ENCODE measurements at regions not wholly inside any gene's neighbourhood (a gene's known extent, or its start where the extent isn't known, plus 50 kb on each side); places are given as distances from the start of the nearest gene placed in this dataset.
"Not testable (repeated sequence)": the region's sequence is repeated elsewhere in the genome, so short reads cannot be mapped to it uniquely, and the experiment has no call there.

- DNase-seq (no peak), ATAC-seq (ENCODE audit: low FRiP score in 2 of 2) (no peak)
- TF ChIP-seq CTCF (IDR thresholded peaks at IDR 0.05) (no peak), POLR2AphosphoS5 (IDR thresholded peaks at IDR 0.05) (no peak)
- H3K27ac ChIP-seq, result no peak overlapping the region
- no peak overlapping the region for H3K4me3 ChIP-seq
- no peaks in the 10 kb centered on the region for H3K27me3 ChIP-seq
- 84 to 89% methylated on average over 7 of the region's 7 CpGs for WGBS, 2 donors
- no peaks in the 10 kb centered on the region for H3K4me1 ChIP-seq
- H3K9me3 ChIP-seq, result no peaks in the 10 kb centered on the region
- H3K36me3 ChIP-seq, result no peaks in the 10 kb centered on the region
Measured at GRCh38 chr4:42235304-42236021, 83.0 kb upstream of the BEND4 start.

DNA sequence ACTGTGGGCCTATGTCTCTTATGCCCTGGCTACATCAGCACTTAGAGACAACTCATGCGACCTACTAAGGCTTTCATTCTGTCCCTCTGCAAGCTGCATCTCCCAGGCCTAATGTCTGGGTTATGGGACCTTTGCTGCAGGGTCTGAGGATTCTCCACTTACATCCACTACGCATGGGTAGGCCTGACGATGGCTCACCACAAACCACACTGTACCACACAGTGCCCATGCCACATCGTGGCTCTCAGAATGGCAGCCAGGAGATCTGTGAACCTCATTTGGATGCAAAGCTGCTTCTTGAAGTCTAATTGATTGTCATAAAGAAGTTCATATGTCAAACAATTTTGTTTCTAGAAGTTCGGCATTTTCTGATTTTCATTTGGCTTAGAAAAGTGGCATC, 84.6 kb upstream of the BEND4 start:
- 81 to 88% methylated on average over 5 of the region's 5 CpGs for WGBS, 2 donors
- TF ChIP-seq CTCF (IDR thresholded peaks at IDR 0.05) (no peak), POLR2A (IDR thresholded peaks at IDR 0.05) (no peak), EP300 (IDR thresholded peaks at IDR 0.05) (no peak), POLR2AphosphoS5 (IDR thresholded peaks at IDR 0.05) (no peak)
- Histone ChIP-seq H3K27ac (no peak overlapping the region), H3K4me3 (no peak overlapping the region), H3K9me3 (no peaks in the 10 kb centered on the region), H3K4me1 (no peaks in the 10 kb centered on the region), H3K27me3 (no peaks in the 10 kb centered on the region), H3K36me3 (no peaks in the 10 kb centered on the region)
- DNase-seq, result no peak
- ATAC-seq (ENCODE audit: low FRiP score in 2 of 2), result peak in 1 of 2 donors; percentile 31

DNA sequence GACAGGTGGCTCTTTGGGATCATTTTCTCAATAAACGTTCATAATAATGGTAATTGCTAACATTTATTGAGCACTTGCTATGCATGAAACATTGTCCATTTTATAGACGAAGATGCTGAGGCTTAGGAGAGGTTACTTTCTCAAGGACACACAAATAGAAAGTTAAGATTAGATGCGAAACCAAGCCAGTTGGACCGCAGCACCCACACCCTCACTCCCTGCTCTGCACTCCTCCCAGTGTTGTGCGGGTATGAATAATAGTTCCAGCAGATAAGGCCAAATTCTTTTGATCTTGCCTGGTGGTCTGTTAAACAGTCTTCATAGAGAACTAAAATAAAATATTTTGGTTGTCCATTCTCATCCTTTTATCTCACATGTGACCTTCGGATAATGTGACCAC, 85.0 kb upstream of the BEND4 start:
- Histone ChIP-seq H3K4me3 (no peak overlapping the region), H3K36me3 (no peaks in the 10 kb centered on the region), H3K4me1 (no peaks in the 10 kb centered on the region), H3K9me3 (no peaks in the 10 kb centered on the region), H3K27me3 (no peaks in the 10 kb centered on the region), H3K27ac (no peak overlapping the region)
- TF ChIP-seq POLR2A (IDR thresholded peaks at IDR 0.05) (no peak), CTCF (IDR thresholded peaks at IDR 0.05) (no peak), EP300 (IDR thresholded peaks at IDR 0.05) (no peak), POLR2AphosphoS5 (IDR thresholded peaks at IDR 0.05) (no peak)
- ATAC-seq (ENCODE audit: low FRiP score in 2 of 2) (no peak), DNase-seq (no peak)
- WGBS, 2 donors, result 74 to 87% methylated on average over 6 of the region's 6 CpGs

GRCh38 chr4:42248972-42249371, 96.5 kb upstream of the BEND4 start:
- Histone ChIP-seq H3K27me3 (no peaks in the 10 kb centered on the region), H3K36me3 (no peaks in the 10 kb centered on the region), H3K27ac (no peak overlapping the region), H3K4me1 (no peaks in the 10 kb centered on the region), H3K9me3 (no peaks in the 10 kb centered on the region), H3K4me3 (no peak overlapping the region)
- no peak for TF ChIP-seq POLR2A (IDR thresholded peaks at IDR 0.05)
- TF ChIP-seq EP300 (IDR thresholded peaks at IDR 0.05), result no peak
- TF ChIP-seq CTCF (IDR thresholded peaks at IDR 0.05), result no peak
- no peak for TF ChIP-seq POLR2AphosphoS5 (IDR thresholded peaks at IDR 0.05)
- no peak for ATAC-seq (ENCODE audit: low FRiP score in 2 of 2)
- DNase-seq, result no peak
- 47 to 53% methylated on average over 4 of the region's 4 CpGs for WGBS, 2 donors

- Histone ChIP-seq H3K36me3 (no peaks in the 10 kb centered on the region), H3K9me3 (no peaks in the 10 kb centered on the region), H3K4me1 (no peaks in the 10 kb centered on the region), H3K27ac (no peak overlapping the region), H3K4me3 (no peak overlapping the region), H3K27me3 (no peaks in the 10 kb centered on the region)
- ATAC-seq (ENCODE audit: low FRiP score in 2 of 2) (no peak), DNase-seq (no peak)
- TF ChIP-seq POLR2AphosphoS5 (IDR thresholded peaks at IDR 0.05) (no peak), CTCF (IDR thresholded peaks at IDR 0.05) (no peak), POLR2A (IDR thresholded peaks at IDR 0.05) (no peak), EP300 (IDR thresholded peaks at IDR 0.05) (no peak)
- 84 to 86% methylated on average over 3 of the region's 3 CpGs for WGBS, 2 donors
Measured at GRCh38 chr4:42252315-42252714, 99.9 kb upstream of the BEND4 start.

DNA sequence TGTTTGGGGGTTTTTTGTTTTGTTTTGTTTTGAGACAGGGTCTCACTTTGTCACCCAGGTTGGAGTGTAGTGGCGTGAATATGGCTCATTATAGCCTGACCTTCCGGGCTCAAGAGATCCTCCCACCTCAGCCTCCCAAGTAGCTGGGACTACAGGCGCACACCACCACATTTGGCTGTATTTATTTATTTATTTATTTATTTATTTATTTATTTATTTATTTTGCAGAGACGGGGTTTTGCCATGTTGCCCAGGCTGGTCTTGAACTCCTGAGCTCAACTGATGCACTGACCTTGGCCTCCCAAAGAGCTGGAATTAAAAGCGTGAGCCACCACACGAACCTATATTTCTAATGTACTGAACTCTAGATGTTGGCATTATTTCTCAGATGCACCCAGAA, 105.2 kb upstream of the BEND4 start:
- not testable (repeated sequence) for H3K4me3 ChIP-seq; H3K4me1 ChIP-seq; H3K9me3 ChIP-seq; H3K36me3 ChIP-seq; H3K27ac ChIP-seq; H3K27me3 ChIP-seq; DNase-seq; ATAC-seq (ENCODE audit: low FRiP score in 2 of 2)
- 96 to 97% methylated on average over 6 of the region's 6 CpGs for WGBS, 2 donors
